ENCODE measurements at regions not wholly inside any gene's neighbourhood (a gene's known extent, or its start where the extent isn't known, plus 50 kb on each side); places are given as distances from the start of the nearest gene placed in this dataset.

GRCh38 chr12:115060477-115061168 lies 376.6 kb upstream of the TBX3 start:
- no peak for DNase-seq

DNA sequence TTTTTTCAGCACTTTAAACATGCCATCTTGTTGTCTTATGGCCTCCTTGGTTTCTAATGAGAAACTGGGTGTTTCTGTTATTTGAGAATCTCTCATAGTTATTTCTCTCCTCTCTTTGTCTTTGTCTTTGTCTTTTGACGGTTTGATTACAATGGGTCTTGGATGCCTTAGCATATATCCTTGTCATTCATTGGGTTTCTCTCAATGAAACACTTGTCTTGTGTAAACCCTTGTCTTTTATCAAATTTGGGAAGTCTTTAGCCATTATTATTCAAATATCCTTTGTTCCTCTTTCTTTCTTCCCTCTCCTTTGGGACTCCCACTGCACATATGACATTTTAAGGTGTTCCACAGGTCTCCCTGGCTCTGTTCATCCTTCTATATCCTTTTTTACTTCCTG lies 373.5 kb upstream of the TBX3 start:
- no peak for DNase-seq

DNA sequence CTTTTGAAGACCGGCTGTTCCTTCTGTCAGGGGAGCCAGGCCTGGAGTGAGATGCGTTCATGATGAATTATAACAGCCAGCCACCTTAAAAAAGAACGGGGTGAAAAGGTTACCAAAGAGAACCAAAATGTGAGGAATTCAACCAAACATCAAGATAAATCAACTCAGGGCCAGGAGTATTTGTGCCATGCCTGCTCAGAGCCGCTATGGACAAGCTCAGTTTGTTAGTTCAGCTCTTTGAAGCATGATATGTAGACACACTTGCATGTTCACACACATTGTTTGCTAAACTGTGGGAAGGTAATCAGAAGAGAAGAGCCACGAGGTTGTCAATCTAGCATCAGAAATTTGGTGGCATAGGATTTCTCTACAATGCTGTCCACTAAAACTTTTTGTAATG lies 367.4 kb upstream of the TBX3 start:
- DNase-seq: no peak

DNA sequence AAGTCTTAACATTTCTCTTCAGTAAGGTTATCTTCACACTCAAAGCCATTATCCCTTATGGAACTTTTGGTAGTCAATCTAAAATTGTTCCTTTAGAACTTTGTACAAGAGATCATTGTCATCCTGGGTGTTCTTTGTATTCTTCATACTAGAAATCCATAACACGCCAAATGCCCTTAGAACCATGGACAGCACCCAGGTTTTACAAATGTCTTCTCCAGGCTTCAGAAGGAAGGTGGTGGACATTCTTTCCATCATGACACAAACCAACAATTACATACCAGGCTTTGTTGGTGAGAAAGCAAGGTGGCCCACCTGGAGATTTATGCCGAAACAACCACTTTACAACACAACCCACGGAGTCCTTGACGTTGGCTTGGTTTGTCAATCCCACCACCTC lies 365.6 kb upstream of the TBX3 start:
- DNase-seq: no peak

GRCh38 chr12:115046805-115047204 lies 362.8 kb upstream of the TBX3 start:
- DNase-seq: no peak

DNA sequence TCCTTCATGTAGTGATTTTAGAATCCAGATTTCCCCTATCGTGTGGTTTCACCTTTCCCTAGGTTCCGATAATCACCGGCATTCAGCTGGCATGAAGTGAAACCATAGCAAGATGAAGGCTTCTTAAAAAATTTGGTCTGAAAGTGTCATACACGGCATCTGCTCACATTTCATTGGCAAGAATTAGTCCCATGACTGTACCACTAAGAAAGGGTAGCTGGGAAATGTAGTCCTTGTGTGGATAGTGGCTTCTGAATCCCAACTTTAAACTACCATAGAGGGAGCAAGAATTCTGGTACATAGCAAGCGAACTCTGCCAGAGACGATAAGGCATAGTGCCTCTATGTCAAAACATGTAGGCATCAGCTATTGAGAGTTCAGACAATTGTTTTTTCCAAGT lies 360.1 kb upstream of the TBX3 start:
- no peak for DNase-seq

DNA sequence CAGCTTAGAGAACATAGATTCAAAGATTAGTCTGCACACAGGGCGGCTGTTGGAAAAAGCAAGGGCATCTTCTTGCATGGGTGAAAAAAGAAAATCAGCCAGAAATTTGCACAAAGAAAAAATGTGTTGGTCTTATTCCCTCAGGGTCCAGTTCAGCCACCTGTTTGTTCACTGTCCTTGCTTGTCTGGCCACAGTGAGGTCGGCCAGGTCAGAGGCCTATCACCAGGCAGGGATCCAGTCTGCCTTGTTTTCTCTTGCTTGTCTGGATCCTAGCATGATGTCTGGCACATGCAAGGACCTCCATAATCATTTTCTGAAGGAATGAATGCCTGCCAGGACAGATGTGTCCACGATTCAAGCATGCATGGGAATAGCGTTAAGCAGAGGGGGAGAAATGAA lies 359.1 kb upstream of the TBX3 start:
- no peak for DNase-seq

- no peak for DNase-seq
These were observed 358.4 kb upstream of the TBX3 start for GRCh38 chr12:115042341-115042740.

DNA sequence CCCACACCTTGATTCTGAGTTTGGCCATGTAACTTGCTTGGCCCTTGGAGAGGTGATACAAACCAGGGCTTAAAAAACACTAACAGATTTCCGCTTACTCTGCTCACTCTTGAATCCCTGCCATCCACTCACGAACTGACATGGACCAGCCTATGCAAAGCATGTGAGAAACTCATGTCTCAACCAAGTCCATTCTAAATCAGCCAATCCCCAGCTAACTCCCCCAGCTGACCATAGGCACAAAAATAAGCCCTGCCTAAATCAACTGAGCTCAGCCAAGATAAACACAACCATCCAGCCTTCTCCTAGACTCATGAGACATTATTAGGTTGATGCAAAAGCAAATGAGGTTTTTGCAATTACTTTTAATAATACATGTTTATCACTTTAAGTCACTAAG lies 353.9 kb upstream of the TBX3 start:
- DNase-seq: no peak

GRCh38 chr12:115035535-115036107 lies 351.6 kb upstream of the TBX3 start:
- no peak for DNase-seq

GRCh38 chr12:115032521-115032920 lies 348.5 kb upstream of the TBX3 start:
- no peak for DNase-seq

DNA sequence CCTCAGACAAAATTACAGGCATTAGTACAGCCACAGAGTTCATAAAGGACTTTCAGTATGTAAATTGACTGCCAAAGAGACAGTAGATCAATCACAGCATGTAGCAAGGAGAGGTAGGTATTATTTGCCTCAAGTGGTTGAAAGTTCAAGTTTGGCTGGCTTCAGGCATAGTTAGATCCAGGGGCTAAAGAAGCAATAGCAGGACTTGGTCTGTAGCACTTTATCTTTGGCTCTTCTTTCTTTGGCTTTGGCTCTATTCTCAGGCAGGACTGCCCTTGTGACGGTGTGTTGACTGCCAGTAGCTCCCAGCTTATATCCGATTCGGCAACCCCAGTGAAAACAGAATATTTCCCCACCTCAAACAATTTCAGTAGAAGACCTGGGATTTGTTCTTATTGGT lies 346.0 kb upstream of the TBX3 start:
- no peak for DNase-seq

DNA sequence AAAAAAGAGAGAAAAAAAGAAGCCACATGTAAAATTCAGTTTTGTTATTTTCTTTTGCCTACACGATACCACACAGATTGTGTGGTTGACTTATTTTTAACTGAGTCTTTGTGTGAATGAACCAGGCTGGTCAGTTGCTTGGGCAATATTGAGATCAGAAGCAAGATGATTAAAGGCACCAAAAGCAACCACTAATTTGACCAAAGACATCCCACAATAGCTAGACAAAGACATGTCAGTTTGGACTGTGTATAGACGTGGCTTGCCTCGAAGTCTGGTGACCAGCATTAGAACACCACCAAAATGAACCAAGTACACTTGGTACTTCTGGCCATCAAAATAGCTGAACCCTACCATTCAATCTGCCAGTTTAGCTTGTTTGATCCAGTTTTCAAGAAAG lies 340.6 kb upstream of the TBX3 start:
- DNase-seq: no peak

DNA sequence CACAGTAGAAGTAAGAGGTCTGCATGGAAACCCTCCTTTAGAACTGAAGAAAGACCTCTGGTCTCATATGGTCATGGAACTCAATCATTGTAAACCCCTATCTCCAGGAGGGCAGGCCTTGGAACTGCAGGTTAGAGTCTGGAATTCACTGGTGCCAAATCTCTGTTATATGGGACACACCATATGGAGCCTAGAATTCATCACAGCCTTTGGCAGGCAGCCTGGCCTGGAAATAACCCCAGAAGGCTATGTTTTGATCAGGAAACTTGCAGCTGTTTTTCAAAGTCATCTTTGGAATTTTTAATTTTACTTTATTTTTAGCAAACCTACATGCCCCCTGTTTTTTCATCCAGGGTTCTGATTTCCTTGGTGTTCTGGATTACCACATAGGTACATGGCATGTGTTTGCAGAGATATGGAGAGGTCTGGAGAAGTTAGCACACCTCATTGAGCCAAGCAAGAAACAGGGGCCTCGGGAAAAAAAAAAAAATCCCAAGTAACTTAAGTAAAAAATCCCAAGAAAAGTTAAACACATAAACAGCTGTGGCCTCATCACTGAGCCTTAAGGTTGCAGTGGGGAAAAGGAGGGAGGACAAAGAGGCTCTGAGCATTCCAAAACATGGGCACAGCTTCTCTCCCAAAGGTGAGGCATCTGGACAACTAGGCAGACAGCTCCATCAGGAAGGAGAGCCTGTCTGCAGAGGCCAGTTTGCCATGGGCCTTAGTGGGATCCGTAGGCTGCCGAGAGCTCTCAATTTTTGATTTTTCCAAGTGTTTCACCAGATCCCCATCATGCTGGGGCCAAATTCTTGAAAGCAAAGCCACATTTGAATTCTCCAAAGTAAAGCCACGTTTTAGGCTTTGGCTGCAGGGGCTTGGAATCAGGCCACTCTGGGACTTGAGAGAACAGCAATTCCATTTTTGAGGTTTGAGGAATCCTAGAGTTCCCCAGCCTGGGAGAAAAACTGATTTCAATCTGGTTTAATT lies 339.6 kb upstream of the TBX3 start:
- no peak for DNase-seq

DNA sequence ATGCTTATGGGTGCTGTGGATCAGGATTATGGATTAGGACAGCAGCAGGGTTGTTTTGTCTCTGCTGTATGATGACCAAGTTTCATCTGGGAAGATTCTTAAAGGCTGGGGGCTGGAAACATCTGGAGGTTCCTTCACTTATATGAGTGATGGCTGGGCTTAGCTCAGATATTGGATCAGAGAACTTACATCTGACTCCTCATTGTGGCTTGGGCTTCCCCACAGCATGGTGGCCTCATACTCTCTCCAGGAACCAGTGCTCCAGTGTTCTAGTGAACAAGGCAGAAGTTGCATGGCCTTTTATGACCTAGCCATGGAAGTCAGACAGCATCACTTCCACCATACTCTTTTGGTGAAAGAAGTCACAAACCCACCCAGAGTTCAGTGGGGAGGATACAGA lies 336.1 kb upstream of the TBX3 start:
- no peak for DNase-seq

GRCh38 chr12:115017346-115017745 lies 333.4 kb upstream of the TBX3 start:
- DNase-seq: no peak

GRCh38 chr12:115013236-115013981 lies 329.4 kb upstream of the TBX3 start:
- no peak for DNase-seq

- DNase-seq: peak in 5 of 56 donors; percentile 1 to 3 (median 2)
These were observed 328.9 kb upstream of the TBX3 start for GRCh38 chr12:115012861-115013235.

DNA sequence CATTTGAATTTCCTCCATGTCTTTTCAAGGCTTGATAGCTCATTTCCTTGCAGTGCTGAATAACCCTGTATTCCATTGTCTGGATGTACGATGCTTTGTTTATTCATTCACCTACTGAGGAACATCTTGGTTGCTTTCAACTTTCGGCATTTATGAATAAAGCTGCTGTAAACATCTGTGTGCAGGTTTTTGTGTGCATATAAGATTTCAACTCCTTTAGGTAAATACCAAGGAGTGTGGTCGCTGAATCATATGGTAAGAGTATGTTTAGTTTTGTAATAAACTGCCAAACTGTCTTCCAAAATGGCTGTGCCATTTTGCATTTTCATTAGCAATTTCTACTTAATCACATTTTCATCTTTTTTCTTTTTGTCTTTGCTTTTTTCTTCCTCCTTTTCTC lies 327.7 kb upstream of the TBX3 start:
- no peak for DNase-seq

DNA sequence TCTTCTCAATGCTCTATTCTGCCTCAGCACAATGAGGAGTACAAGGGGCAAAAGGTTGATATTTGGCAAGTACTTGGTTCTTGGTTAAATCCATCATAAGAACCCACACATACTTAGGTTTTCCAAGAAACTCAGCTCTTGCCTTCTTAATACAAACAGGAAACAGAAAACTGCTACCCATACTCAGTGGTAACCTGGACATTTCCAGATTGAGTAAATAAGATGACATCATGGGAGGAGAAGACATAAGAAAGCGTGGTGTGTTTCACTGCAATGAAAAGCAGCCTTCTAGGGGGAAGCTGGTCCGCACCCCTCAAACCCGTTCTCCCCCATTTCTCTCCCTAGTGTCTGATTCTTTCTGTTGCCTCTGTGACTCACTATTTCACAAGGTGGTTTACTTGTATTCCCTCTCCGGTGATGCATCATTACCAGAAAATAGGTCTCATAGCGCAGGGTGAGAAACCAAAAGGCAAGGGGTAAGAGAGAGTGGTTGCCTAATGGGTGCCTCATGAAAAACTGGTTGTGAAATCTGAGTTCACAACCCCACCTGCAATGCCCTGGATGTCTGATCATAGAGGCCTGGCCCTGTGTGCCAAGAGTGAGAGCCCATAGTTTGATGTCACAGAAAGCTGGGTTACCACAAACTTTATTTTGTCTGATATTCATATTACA lies 326.5 kb upstream of the TBX3 start:
- no peak for DNase-seq

DNA sequence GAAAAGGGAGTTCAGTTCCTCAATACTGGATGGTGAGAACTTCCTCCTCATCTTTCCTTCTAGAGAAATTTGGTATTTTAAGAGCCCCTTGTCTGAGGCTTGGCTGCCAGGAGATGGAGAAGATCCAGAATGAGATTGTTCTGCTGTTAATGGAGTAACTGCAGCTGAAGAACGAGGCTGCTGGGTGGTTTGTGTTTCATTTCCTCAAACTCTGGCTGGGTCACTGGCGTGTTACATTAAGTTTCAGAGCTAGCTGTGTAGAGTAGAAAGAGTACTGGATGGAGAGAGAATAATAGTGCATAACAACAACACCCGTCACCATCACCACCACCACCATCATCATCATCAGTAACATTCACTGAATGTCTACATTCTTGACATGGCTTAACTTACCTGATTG lies 325.0 kb upstream of the TBX3 start:
- DNase-seq: peak in 1 of 56 donors; percentile 6
